Endometrium (tissue), 2 donors: ENCODE measurements at regions not wholly inside any gene's neighbourhood (a gene's known extent, or its start where the extent isn't known, plus 50 kb on each side); places are given as distances from the start of the nearest gene placed in this dataset.
"Not testable (repeated sequence)": the region's sequence is repeated elsewhere in the genome, so short reads cannot be mapped to it uniquely, and the experiment has no call there.

ENCODE experiments used
- FAIRE-seq: peaks from 2 replicates; lab custom pipeline; 2012; peaks lifted over from hg19 to GRCh38; lab: Jason Lieb, UNC
- donor health status: control.
- donor health status: control.

- FAIRE-seq: no peak
These were observed 509.7 kb downstream of the ZEB2 start for GRCh38 chr2:144010096-144010836.

- no peak for FAIRE-seq
These were observed 513.8 kb downstream of the ZEB2 start for GRCh38 chr2:144006139-144006538.

GRCh38 chr2:144004742-144005141 is 515.2 kb downstream of the ZEB2 start:
- no peak for FAIRE-seq

- no peak for FAIRE-seq
These were observed 516.4 kb downstream of the ZEB2 start for GRCh38 chr2:144003460-144004075.

DNA sequence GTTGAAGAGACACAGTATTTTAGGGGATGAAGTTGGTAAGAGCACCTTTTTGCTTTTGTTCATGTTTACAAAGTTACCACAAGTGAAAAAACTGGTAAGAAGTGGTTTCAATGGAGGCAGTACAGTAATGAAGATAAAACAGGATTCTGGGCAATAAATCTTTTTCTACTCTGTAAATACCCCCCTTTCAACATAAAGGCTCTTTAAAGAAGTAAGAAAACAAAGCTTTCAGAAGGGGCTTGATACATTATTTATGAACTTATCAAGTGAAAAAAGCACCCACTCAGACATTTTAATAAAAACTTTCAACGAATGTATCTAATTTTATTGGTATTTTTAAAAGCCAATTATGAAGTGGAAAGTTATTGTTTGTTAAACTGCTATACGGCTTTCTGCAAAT is 522.9 kb downstream of the ZEB2 start:
- FAIRE-seq: no peak

DNA sequence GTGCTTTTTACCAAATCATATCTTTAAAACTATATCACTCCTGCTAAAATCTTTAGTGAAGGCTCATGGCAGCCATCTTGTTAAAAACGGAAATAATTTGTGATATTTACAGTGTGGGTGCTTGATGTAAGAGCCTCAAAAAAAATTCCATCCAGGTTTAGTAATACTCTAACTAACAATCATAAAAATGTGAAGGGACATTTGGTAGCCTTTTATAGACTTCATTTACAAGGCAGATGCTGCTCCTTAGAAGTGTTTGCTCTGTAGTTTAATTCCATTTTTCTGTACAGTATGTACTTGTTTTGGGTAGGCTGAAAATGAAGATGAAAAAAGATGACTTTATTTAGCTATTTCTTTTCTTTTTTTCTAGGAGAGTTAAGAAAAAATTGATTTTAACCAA is 525.0 kb downstream of the ZEB2 start:
- FAIRE-seq: no peak

DNA sequence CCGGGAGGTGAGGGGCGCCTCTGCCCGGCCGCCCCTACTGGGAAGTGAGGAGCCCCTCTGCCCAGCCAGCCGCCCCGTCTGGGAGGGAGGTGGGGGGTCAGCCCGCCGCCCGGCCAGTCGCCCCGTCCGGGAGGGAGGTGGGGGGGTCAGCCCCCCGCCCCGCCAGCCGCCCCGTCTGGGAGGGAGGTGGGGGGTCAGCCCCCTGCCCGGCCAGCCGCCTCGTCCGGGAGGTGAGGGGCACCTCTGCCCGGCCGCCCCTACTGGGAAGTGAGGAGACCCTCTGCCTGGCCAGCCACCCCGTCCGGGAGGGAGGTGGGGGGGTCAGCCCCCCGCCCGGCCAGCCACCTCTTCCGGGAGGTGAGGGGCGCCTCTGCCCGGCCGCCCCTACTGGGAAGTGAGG is 528.3 kb downstream of the ZEB2 start:
- FAIRE-seq: not testable (repeated sequence)

DNA sequence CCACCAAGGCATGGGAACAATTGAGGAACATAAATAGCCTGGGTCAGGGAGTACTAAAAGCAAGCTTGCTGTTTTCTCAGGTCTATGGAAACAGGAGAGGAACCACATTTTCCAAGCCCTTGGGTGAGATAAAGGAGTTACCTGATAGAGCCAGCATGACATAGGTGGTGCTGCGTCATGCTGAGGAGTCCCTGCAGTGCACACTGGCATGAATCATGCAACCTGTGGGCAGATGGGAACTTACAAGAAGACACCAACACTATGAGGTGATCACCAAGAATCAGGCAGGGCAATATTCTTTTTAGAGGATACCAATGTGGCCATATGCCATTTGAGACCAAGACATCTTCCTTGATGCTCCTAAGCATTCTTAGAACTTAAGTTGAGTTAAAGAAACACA is 531.8 kb downstream of the ZEB2 start:
- no peak for FAIRE-seq

DNA sequence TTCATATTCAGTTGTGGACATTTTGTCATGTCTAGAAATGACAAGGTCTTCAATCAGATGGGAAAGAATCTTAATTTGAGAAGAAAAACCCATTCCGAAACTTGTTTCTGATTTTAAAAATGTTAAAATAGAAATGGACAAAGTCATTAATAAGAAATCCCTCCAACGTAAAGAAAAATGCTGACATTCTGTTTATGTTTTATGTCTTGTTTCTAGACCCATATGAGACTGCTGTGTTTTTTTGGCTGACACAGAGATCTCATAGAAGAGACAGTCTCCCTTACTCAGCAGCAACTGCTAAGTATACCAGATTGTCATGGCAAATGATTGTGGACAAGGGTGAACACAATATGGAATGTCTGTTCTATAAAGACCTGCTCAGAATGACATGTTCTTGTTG is 538.5 kb downstream of the ZEB2 start:
- no peak for FAIRE-seq

DNA sequence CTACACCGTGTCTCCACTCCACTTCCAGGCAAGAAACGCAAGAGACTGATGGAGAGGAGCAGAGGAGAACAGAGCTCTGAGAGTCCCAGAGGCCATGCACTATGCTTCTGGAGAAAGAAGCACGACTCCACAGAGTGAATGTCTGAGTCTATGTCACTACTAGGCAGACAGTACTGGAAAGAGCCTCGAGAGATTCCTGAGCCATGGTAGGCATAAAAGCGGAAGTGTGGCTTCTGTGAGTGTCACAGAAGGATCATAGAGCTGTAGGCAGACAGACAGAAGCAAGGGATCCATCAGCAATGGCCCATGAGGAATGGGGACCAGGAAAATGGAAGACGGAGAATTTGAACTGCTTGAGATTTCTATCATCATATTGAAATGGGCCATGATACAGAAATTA is 542.6 kb downstream of the ZEB2 start:
- FAIRE-seq: no peak

DNA sequence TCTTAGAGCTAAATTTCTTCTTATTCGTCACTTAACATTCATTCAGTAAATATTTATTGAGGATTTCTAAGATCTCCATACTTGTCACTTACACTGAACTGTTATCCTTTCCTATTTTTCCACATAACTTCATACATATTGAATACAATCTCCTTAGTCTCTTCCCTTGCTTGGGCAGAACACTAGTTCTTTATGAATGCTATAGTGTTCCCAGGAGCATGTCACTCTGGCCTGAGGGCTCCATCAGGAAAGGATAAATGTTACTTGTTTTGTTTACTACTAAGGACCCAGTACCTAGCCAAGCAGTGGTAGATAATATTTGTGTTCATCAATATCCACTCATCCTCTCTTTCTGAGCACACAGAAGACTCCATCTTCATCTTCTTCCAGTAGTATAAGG is 544.7 kb downstream of the ZEB2 start:
- no peak for FAIRE-seq

GRCh38 chr2:143974262-143974661 is 545.7 kb downstream of the ZEB2 start:
- no peak for FAIRE-seq

DNA sequence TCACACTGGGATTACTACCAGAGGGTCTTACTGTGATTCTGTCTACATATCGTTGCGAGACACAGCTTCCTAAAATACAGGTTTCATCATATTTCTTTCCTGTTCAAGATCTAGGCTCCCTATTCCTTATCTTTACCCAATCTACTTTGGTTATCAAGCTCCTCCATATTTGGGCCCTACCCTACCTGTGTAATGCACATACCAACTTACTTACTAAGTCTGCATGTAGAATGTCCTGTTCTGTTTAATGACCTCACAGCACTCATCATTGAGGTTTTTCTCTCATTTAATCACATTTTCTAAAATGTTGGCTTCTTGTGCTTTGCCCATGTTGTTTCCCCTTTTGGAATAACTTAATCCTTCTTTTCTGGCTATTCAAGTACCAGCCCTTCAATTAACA is 551.1 kb downstream of the ZEB2 start:
- no peak for FAIRE-seq

- FAIRE-seq: no peak
These were observed 551.6 kb downstream of the ZEB2 start for GRCh38 chr2:143968360-143968759.

DNA sequence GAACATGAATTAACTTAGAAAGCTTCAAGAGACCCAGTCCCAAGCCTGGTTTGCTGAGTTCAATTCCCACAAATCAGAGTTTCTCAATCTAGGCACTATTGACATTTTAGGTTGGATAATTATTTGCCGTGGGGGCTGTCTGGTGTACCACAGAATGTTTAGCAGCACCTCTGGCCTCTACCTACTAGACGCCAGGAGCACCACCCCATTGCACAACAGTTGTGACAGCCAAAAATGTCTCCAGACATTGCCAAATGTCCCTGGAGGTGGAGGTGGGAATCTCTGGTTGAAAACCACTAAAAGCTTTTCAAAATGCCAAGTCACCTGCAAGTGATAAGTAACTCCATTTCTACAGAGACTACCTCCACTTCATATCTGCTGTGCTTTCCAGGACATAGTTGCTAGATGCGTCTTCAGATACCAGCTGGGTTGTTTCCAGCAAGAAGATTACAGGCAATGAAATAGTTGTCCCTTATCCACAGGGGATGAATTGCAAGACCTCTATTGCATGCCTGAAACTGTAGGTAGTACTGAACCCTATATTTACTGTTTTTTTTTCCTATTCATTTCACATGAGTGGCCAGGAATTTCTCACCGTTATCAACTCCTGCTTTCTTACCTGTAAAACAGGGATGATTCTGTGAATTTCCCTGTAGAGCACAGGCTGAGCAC is 554.3 kb downstream of the ZEB2 start:
- FAIRE-seq: no peak

- no peak for FAIRE-seq
These were observed 555.0 kb downstream of the ZEB2 start for GRCh38 chr2:143964891-143965290.

- FAIRE-seq: no peak
These were observed 559.7 kb downstream of the ZEB2 start for GRCh38 chr2:143960177-143960576.

DNA sequence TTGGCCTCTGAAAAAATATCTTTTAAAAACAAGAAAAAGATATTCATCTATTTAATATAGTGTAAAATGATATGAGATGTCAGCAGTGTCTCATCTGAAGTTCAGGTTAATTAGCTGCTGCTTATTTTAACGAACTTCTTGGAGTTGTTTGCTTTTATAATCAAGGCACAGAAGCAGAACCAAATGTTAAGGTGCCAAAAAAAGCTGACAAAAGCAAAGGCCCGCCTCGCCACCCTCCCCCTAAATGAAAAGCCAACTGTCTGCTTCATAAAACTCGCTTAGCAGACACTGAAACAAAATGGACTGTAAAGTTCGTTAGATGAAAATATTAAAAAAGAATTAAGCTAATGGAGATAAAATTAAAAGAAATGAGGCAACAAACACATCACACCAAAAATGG is 562.6 kb downstream of the ZEB2 start:
- no peak for FAIRE-seq

DNA sequence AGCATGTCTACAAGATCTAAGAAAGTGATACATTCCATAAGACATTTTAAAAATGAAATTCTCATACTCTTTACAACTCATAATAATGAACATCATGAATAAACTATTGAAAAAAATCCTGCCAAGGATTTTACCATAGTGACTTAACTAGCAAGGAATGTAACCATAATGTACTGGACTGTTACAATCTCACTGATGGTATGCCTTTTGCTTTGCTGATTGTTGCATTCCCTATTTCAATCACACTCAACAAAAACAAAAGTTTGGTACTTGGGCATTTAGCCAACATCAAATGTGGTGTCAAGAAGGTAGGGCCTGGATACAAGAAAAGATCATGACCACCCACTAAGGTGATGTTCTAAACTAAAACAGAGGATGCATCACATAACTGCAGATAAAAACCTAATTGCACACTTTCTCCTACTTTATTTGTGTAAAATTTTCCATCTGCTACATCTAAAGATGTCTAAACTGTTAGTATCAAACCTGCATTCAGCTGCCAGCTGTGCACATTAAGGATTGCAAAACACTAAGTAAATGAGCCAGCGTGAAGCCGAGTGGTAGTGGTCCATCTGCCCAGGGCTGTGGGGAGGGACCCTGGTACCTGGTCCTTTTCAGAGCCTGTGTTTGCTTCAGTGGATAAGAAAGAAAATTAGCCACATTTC is 564.4 kb downstream of the ZEB2 start:
- FAIRE-seq: peak; percentile 60

DNA sequence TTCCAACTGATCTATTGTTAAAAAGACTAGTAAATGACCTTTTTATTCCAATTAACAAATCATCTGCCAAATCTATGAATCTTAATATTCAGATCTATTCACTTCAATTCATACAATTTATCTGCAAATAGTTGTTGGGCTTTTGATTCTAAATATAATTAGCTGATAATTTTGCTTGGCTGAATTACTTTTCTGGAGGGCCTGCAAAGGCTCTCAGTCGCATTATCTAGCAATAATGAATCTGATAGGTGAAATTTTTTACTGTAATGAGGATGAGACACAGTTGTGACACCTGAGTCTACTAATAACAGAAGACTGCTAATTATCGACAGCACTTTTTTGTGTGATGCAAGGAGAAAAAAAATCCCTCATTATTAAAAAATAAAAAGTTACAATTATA is 565.1 kb downstream of the ZEB2 start:
- no peak for FAIRE-seq

DNA sequence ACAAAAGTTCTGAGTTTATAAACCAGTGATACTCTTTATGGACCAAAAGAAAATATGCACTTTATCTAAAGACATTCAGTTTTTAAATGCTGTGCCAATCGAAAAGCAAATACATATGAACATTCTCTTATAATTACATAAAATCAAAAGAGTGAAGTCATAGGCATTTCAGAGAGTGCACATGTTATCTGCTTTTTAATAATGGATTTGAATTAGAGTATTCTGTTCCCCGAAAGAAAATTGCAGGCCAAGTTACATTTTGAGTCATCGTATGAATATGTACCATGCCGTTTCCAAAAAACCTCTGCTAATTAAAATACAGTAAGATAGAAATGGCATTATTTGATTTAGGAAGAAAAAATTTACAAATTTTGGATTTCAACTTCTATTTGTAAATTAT is 565.7 kb downstream of the ZEB2 start:
- no peak for FAIRE-seq

- FAIRE-seq: peak; percentile 85
These were observed 566.4 kb downstream of the ZEB2 start for GRCh38 chr2:143953451-143954030.

DNA sequence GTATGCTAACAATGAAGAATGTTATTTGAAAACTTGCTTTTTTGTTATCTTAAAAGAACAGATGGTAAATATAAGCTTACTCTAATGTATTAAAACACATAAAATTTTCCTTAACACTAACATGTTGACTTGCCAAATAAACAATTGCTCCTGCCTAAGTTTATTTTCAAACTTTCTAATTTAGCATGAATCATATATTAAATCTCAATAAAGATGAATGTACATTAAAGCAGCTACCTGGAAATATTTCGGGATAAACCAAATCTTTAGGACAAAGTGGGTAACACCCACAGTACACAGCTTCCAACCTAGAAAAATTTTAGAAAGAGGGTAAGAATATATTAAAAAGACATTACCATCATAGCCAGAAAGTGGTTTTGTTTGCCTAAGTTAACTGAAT is 567.4 kb downstream of the ZEB2 start:
- no peak for FAIRE-seq
